Neural progenitor cell (in vitro differentiated cells): ENCODE measurements at regions not wholly inside any gene's neighbourhood (a gene's known extent, or its start where the extent isn't known, plus 50 kb on each side); places are given as distances from the start of the nearest gene placed in this dataset.

Source experiments
- DNase-seq: peaks from one replicate; pipeline ENCODE4 v3.0.0-alpha.2; 2016; ENCODE audit warnings: low spot score
- H2AFZ ChIP-seq: fragments of 200-600 bp; sonication (generic); replicated peaks from 2 replicates; pipeline ENCODE4 v1.6.1; 2016; ENCODE audit warnings: antibody characterized with exemption
- H3F3A ChIP-seq: fragments of 200-600 bp; sonication (generic); 2 replicates; pipeline ENCODE4 v1.6.1; 2016; ENCODE audit warnings: antibody characterized with exemption, low read depth
- H3K27ac ChIP-seq: fragments of 200-600 bp; sonication (generic); 2 replicates; pipeline ENCODE4 v1.5.1; 2016; ENCODE audit warnings: mild to moderate bottlenecking
- H3K27me3 ChIP-seq: fragments of 200-600 bp; sonication (generic); 2 replicates; pipeline ENCODE4 v1.6.1; 2016; ENCODE audit warnings: mild to moderate bottlenecking, moderate library complexity
- H3K36me3 ChIP-seq: fragments of 200-600 bp; sonication (generic); 2 replicates; pipeline ENCODE4 v1.5.1; 2016
- H3K4me1 ChIP-seq: fragments of 200-600 bp; sonication (generic); 2 replicates; pipeline ENCODE4 v1.6.1; 2016; ENCODE audit warnings: mixed run types
- H3K4me2 ChIP-seq: fragments of 200-600 bp; sonication (generic); 2 replicates; pipeline ENCODE4 v1.6.1; 2016
- H3K4me3 ChIP-seq: fragments of 200-600 bp; sonication (generic); 2 replicates; pipeline ENCODE4 v1.5.1; 2016
- H3K79me2 ChIP-seq: fragments of 200-600 bp; sonication (generic); 2 replicates; pipeline ENCODE4 v1.6.1; 2016; ENCODE audit warnings: low read depth
- H3K9ac ChIP-seq: fragments of 200-600 bp; sonication (generic); 2 replicates; pipeline ENCODE4 v1.6.1; 2016
- H3K9me3 ChIP-seq: fragments of 200-600 bp; sonication (generic); 2 replicates; pipeline ENCODE4 v1.5.1; 2016; ENCODE audit warnings: low read depth
- H4K20me1 ChIP-seq: fragments of 200-600 bp; sonication (generic); 2 replicates; pipeline ENCODE4 v1.6.1; 2016; ENCODE audit warnings: low read depth
- H3K27ac Mint-ChIP-seq: 3 replicates; pipeline ENCODE4 v1.8.0; 2021; ENCODE audit warnings: mixed read lengths
- H3K27me3 Mint-ChIP-seq: 2 replicates; pipeline ENCODE4 v1.8.0; 2022; ENCODE audit warnings: low read depth, mild to moderate bottlenecking, inconsistent platforms, moderate library complexity, mixed read lengths; ENCODE audit not compliant: insufficient read depth
- H3K36me3 Mint-ChIP-seq: 3 replicates; pipeline ENCODE4 v1.8.0; 2021; ENCODE audit warnings: mixed read lengths
- H3K4me1 Mint-ChIP-seq: 3 replicates; pipeline ENCODE4 v1.8.0; 2021; ENCODE audit warnings: mixed read lengths
- H3K4me3 Mint-ChIP-seq: 3 replicates; pipeline ENCODE4 v1.8.0; 2021; ENCODE audit warnings: mild to moderate bottlenecking, moderate library complexity, mixed read lengths
- H3K9me3 Mint-ChIP-seq: 3 replicates; pipeline ENCODE4 v1.8.0; 2020; ENCODE audit warnings: mixed read lengths
- CTCF ChIP-seq: fragments of 200-600 bp; sonication (generic); IDR thresholded peaks from 2 replicates; pipeline ENCODE4 v1.5.1; 2017; ENCODE audit warnings: antibody characterized with exemption, mild to moderate bottlenecking
- EZH2 ChIP-seq: fragments of 200-600 bp; sonication (generic); IDR thresholded peaks from 2 replicates; pipeline ENCODE4 v1.6.1; 2017; ENCODE audit warnings: antibody characterized with exemption, mild to moderate bottlenecking, moderate library complexity
- EZH2phosphoT487 ChIP-seq: fragments of 200-600 bp; sonication (generic); IDR thresholded peaks from 2 replicates; pipeline ENCODE4 v1.6.1; 2017; ENCODE audit warnings: antibody characterized with exemption

GRCh38 chr1:14468751-14469150 is 129.7 kb upstream of the KAZN start:
- H3K36me3 Mint-ChIP-seq = no peaks in the 10 kb centered on the region
- no peak overlapping the region for H3K4me3 Mint-ChIP-seq
- Histone ChIP-seq H2AFZ (no peak overlapping the region), H4K20me1 (no peaks in the 10 kb centered on the region), H3K27me3 (no peaks in the 10 kb centered on the region), H3K4me2 (no peak overlapping the region), H3K4me3 (no peak overlapping the region), H3K9ac (no peak overlapping the region), H3K9me3 (no peaks in the 10 kb centered on the region), H3K4me1 (no peaks in the 10 kb centered on the region), H3K79me2 (no peaks in the 10 kb centered on the region), H3K36me3 (no peaks in the 10 kb centered on the region), H3K27ac (no peak overlapping the region), H3F3A (no peaks in the 10 kb centered on the region)
- TF ChIP-seq CTCF = no peak
- no peak for TF ChIP-seq EZH2
- TF ChIP-seq EZH2phosphoT487 = no peak
- H3K9me3 Mint-ChIP-seq = no peaks in the 10 kb centered on the region
- H3K4me1 Mint-ChIP-seq = no peaks in the 10 kb centered on the region
- H3K27me3 Mint-ChIP-seq = peaks cover 2% of the 10 kb centered on the region
- no peak overlapping the region for H3K27ac Mint-ChIP-seq
- no peak for DNase-seq

GRCh38 chr1:14470802-14471201 is 127.7 kb upstream of the KAZN start:
- Histone ChIP-seq H3K9ac (no peak overlapping the region), H3K27ac (no peak overlapping the region), H3K36me3 (no peaks in the 10 kb centered on the region), H4K20me1 (no peaks in the 10 kb centered on the region), H3F3A (no peaks in the 10 kb centered on the region), H3K4me3 (no peak overlapping the region), H3K79me2 (no peaks in the 10 kb centered on the region), H3K4me2 (no peak overlapping the region), H2AFZ (no peak overlapping the region), H3K9me3 (no peaks in the 10 kb centered on the region), H3K4me1 (no peaks in the 10 kb centered on the region), H3K27me3 (no peaks in the 10 kb centered on the region)
- no peak for DNase-seq
- Mint-ChIP-seq H3K4me3 (no peak overlapping the region), H3K27me3 (no peaks in the 10 kb centered on the region), H3K27ac (no peak overlapping the region), H3K9me3 (no peaks in the 10 kb centered on the region), H3K36me3 (no peaks in the 10 kb centered on the region), H3K4me1 (no peaks in the 10 kb centered on the region)
- no peak for TF ChIP-seq EZH2
- TF ChIP-seq CTCF = no peak
- TF ChIP-seq EZH2phosphoT487 = no peak

DNA sequence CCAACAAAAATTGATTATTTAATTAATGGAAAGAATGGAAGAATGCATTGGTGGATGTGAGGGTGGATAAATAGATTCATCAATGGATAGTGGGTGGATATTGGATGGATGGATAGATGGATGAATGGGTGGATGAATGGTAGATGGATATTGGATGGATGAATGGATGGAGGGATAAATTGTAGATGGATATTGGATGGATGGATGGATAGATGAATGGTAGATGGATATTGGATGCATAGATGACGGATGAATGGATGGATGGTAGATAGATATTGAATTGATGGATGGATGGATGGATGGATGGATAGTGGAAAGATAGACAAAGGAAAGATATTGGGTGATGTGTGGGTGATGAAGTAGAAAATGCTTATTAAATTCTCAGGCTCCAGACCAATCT is 123.6 kb upstream of the KAZN start:
- H3K9me3 Mint-ChIP-seq = no peaks in the 10 kb centered on the region
- Histone ChIP-seq H3K9me3 (no peaks in the 10 kb centered on the region), H3K9ac (no peak overlapping the region), H3K4me1 (no peaks in the 10 kb centered on the region), H3K79me2 (no peaks in the 10 kb centered on the region), H3K36me3 (no peaks in the 10 kb centered on the region), H3F3A (no peaks in the 10 kb centered on the region), H3K27me3 (no peaks in the 10 kb centered on the region), H3K27ac (no peak overlapping the region), H2AFZ (no peak overlapping the region), H4K20me1 (no peaks in the 10 kb centered on the region), H3K4me3 (no peak overlapping the region), H3K4me2 (no peak overlapping the region)
- no peaks in the 10 kb centered on the region for H3K27me3 Mint-ChIP-seq
- no peak for TF ChIP-seq CTCF
- TF ChIP-seq EZH2 = no peak
- no peak for TF ChIP-seq EZH2phosphoT487
- H3K4me3 Mint-ChIP-seq = no peak overlapping the region
- no peaks in the 10 kb centered on the region for H3K36me3 Mint-ChIP-seq
- H3K4me1 Mint-ChIP-seq = no peaks in the 10 kb centered on the region
- H3K27ac Mint-ChIP-seq = no peak overlapping the region
- no peak for DNase-seq
